SK-N-MC (cell line): ENCODE measurements at regions not wholly inside any gene's neighbourhood (a gene's known extent, or its start where the extent isn't known, plus 50 kb on each side); places are given as distances from the start of the nearest gene placed in this dataset.

ENCODE experiments used
- EZH2 ChIP-seq: fragments of 200-600 bp; sonication (generic); IDR thresholded peaks from one replicate; pipeline ENCODE4 v1.6.1; 2017; ENCODE audit warnings: antibody characterized with exemption
- POLR2AphosphoS5 ChIP-seq: IDR thresholded peaks from 2 replicates; pipeline ENCODE4 v1.6.1; 2012; ENCODE audit warnings: mild to moderate bottlenecking, low read depth, low read length, borderline replicate concordance

DNA sequence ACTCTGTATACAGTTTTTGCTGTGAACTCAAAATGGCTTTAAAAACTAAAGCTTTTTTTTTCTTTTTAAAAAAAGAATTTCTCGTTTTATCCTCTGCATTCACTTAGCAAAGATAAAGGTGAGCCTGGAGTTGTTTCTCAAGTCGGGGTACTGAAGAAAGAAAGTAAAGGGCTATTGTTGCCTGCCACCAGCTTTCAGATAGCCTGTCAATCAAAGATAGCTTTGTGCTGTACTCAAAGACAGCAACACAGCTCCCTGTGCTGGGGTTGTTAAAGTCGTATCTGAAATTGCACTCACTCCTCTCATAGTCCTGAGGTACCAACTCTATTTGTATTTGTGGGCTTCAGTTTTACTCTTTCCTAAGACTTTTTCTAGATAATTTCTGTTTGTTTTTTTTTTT lies 710.1 kb upstream of the ID4 start:
- no peak for TF ChIP-seq EZH2
- no peak for TF ChIP-seq POLR2AphosphoS5
